WTC11 (cell line): ENCODE measurements at regions not wholly inside any gene's neighbourhood (a gene's known extent, or its start where the extent isn't known, plus 50 kb on each side); places are given as distances from the start of the nearest gene placed in this dataset.

Source experiments
- ATAC-seq: fragments of 200-7000 bp; cut with Tn5 transposase; 2 replicates; pipeline ENCODE4 v1.10.0; 2021; ENCODE audit warnings: mild to moderate bottlenecking, moderate library complexity
- CTCF ChIA-PET: fragments of 300-600 bp; sonication (Branson Sonifier 250); formaldehyde crosslinking; loops from one replicate; lab custom pipeline; 2021; ENCODE audit warnings: antibody characterized with exemption; lab: Charles Lee
- POLR2A ChIA-PET: fragments of 350-600 bp; sonication (Branson Sonifier 250); formaldehyde crosslinking; loops from one replicate; lab custom pipeline; 2021; ENCODE audit warnings: antibody characterized with exemption; lab: Charles Lee
- DNase-seq: peaks from one replicate; pipeline ENCODE4 v3.0.0; 2021; ENCODE audit warnings: low spot score
- H3K27ac Mint-ChIP-seq: 2 replicates; pipeline ENCODE4 v1.8.0; 2021; ENCODE audit warnings: mixed read lengths
- H3K27me3 Mint-ChIP-seq: 2 replicates; pipeline ENCODE4 v1.8.0; 2021; ENCODE audit warnings: low read depth, mild to moderate bottlenecking, moderate library complexity, mixed read lengths
- H3K36me3 Mint-ChIP-seq: 2 replicates; pipeline ENCODE4 v1.8.0; 2021; ENCODE audit warnings: mixed read lengths
- H3K4me1 Mint-ChIP-seq: 2 replicates; pipeline ENCODE4 v1.8.0; 2022; ENCODE audit warnings: mixed read lengths
- H3K4me3 Mint-ChIP-seq: 2 replicates; pipeline ENCODE4 v1.8.0; 2021; ENCODE audit warnings: mild to moderate bottlenecking, moderate library complexity, mixed read lengths
- H3K9me3 Mint-ChIP-seq: 2 replicates; pipeline ENCODE4 v1.8.0; 2021; ENCODE audit warnings: mixed read lengths
- ATF2 ChIP-seq: sonication (generic); formaldehyde crosslinking; IDR thresholded peaks from 2 replicates; pipeline ENCODE4 v1.8.1; 2022; ENCODE audit warnings: low read depth, missing genetic modification reagents, borderline replicate concordance
- CBFB ChIP-seq: sonication (generic); formaldehyde crosslinking; IDR thresholded peaks from 2 replicates; pipeline ENCODE4 v1.8.1; 2022; ENCODE audit warnings: mild to moderate bottlenecking, low read depth, missing genetic modification reagents
- CTCF ChIP-seq: fragments of 200-600 bp; IDR thresholded peaks from 2 replicates; pipeline ENCODE4 v1.8.0; 2022; ENCODE audit warnings: antibody characterized with exemption
- E2F1 ChIP-seq: sonication (generic); formaldehyde crosslinking; IDR thresholded peaks from 2 replicates; pipeline ENCODE4 v1.8.0; 2022; ENCODE audit warnings: mild to moderate bottlenecking, missing genetic modification reagents
- E2F4 ChIP-seq: sonication (generic); formaldehyde crosslinking; IDR thresholded peaks from 2 replicates; pipeline ENCODE4 v1.8.1; 2022; ENCODE audit warnings: low read depth, mild to moderate bottlenecking, moderate library complexity, missing genetic modification reagents, borderline replicate concordance
- E2F5 ChIP-seq: sonication (generic); formaldehyde crosslinking; IDR thresholded peaks from 2 replicates; pipeline ENCODE4 v1.8.1; 2022; ENCODE audit warnings: mild to moderate bottlenecking, moderate library complexity, missing genetic modification reagents
- FOXJ3 ChIP-seq: sonication (generic); formaldehyde crosslinking; IDR thresholded peaks from 2 replicates; pipeline ENCODE4 v1.9.0; 2021; ENCODE audit warnings: missing genetic modification reagents, mild to moderate bottlenecking, borderline replicate concordance
- FOXP4 ChIP-seq: sonication (generic); formaldehyde crosslinking; IDR thresholded peaks from 2 replicates; pipeline ENCODE4 v1.8.0; 2022; ENCODE audit warnings: mild to moderate bottlenecking, missing genetic modification reagents
- GABPB1 ChIP-seq: sonication (generic); formaldehyde crosslinking; IDR thresholded peaks from 2 replicates; pipeline ENCODE4 v1.8.1; 2023; ENCODE audit warnings: mild to moderate bottlenecking, missing genetic modification reagents
- HMGXB4 ChIP-seq: sonication (generic); formaldehyde crosslinking; IDR thresholded peaks from 2 replicates; pipeline ENCODE4 v1.8.1; 2023; ENCODE audit warnings: mild to moderate bottlenecking, moderate library complexity, missing genetic modification reagents
- JAZF1 ChIP-seq: fragments of 250-450 bp; sonication (Bioruptor Pico); IDR thresholded peaks from 2 replicates; pipeline ENCODE4 v1.9.0; 2021; ENCODE audit warnings: moderate library complexity, mild to moderate bottlenecking, inconsistent platforms
- JUN ChIP-seq: sonication (generic); formaldehyde crosslinking; IDR thresholded peaks from 2 replicates; pipeline ENCODE4 v1.8.0; 2023; ENCODE audit warnings: mild to moderate bottlenecking, missing genetic modification reagents
- MYBL2 ChIP-seq: sonication (generic); formaldehyde crosslinking; IDR thresholded peaks from 2 replicates; pipeline ENCODE4 v1.8.1; 2023; ENCODE audit warnings: mild to moderate bottlenecking, moderate library complexity, missing genetic modification reagents
- NFE2L1 ChIP-seq: sonication (generic); formaldehyde crosslinking; IDR thresholded peaks from 2 replicates; pipeline ENCODE4 v1.8.1; 2023; ENCODE audit warnings: missing genetic modification reagents
- NR2C2 ChIP-seq: sonication (generic); formaldehyde crosslinking; IDR thresholded peaks from 2 replicates; pipeline ENCODE4 v1.8.0; 2022; ENCODE audit warnings: mild to moderate bottlenecking, missing genetic modification reagents
- RORB ChIP-seq: fragments of 250-450 bp; sonication (Bioruptor Pico); IDR thresholded peaks from 2 replicates; pipeline ENCODE4 v1.9.0; 2021; ENCODE audit warnings: mild to moderate bottlenecking
- SMAD4 ChIP-seq: sonication (generic); formaldehyde crosslinking; IDR thresholded peaks from 2 replicates; pipeline ENCODE4 v1.8.0; 2022; ENCODE audit warnings: mild to moderate bottlenecking, missing genetic modification reagents
- SP1 ChIP-seq: sonication (generic); formaldehyde crosslinking; conservative IDR thresholded peaks from 2 replicates; pipeline ENCODE4 v1.8.1; 2022; ENCODE audit warnings: missing genetic modification reagents
- TEAD4 ChIP-seq: sonication (generic); formaldehyde crosslinking; IDR thresholded peaks from 2 replicates; pipeline ENCODE4 v1.8.0; 2022; ENCODE audit warnings: mild to moderate bottlenecking, missing genetic modification reagents
- ZNF121 ChIP-seq: sonication (generic); formaldehyde crosslinking; IDR thresholded peaks from 2 replicates; pipeline ENCODE4 v1.8.0; 2023; ENCODE audit warnings: missing genetic modification reagents
- ZNF263 ChIP-seq: sonication (generic); formaldehyde crosslinking; IDR thresholded peaks from 2 replicates; pipeline ENCODE4 v1.8.1; 2022; ENCODE audit warnings: low read depth, mild to moderate bottlenecking, moderate library complexity, missing genetic modification reagents
- ZNF423 ChIP-seq: fragments of 250-450 bp; sonication (Bioruptor Pico); IDR thresholded peaks from 2 replicates; pipeline ENCODE4 v2.1.2; 2022; ENCODE audit warnings: mild to moderate bottlenecking, moderate library complexity

- H3K36me3 Mint-ChIP-seq = peaks cover 63% of the 10 kb centered on the region
- peaks cover 41% of the 10 kb centered on the region for H3K4me1 Mint-ChIP-seq
- no peaks in the 10 kb centered on the region for H3K27me3 Mint-ChIP-seq
- TF ChIP-seq JUN (CRISPR knock-in tag) (no peak), ZNF263 (CRISPR knock-in tag) (no peak), TEAD4 (CRISPR knock-in tag) (no peak), GABPB1 (CRISPR knock-in tag) (no peak), CBFB (CRISPR knock-in tag) (no peak), ZNF423 (CRISPR knock-in tag) (no peak), E2F1 (no peak), CTCF (no peak), SP1 (no peak), FOXP4 (CRISPR knock-in tag) (no peak), SMAD4 (CRISPR knock-in tag) (no peak)
- peak overlapping the region; percentile 68; the same call in 1 of the 2 replicates for H3K27ac Mint-ChIP-seq
- ChIA-PET CTCF (no interaction called here), POLR2A (no interaction called here)
- peak; percentile 88 for ATAC-seq
- no peak overlapping the region for H3K4me3 Mint-ChIP-seq
- DNase-seq = peak; percentile 29
- peaks cover 19% of the 10 kb centered on the region for H3K9me3 Mint-ChIP-seq
These were observed 1055.2 kb upstream of the POT1 start for GRCh38 chr7:125984795-125985194.

GRCh38 chr7:125971656-125972055 lies 1042.0 kb upstream of the POT1 start:
- DNase-seq (no peak), ATAC-seq (no peak)
- no peak overlapping the region for H3K4me3 Mint-ChIP-seq
- TF ChIP-seq ZNF121 (CRISPR knock-in tag) (no peak), E2F4 (CRISPR knock-in tag) (no peak), E2F5 (no peak), NFE2L1 (CRISPR knock-in tag) (no peak), FOXJ3 (CRISPR knock-in tag) (no peak), HMGXB4 (CRISPR knock-in tag) (no peak), E2F1 (no peak), JAZF1 (no peak), SP1 (no peak), NR2C2 (CRISPR knock-in tag) (no peak), MYBL2 (CRISPR knock-in tag) (no peak), FOXP4 (CRISPR knock-in tag) (no peak), RORB (no peak), ATF2 (no peak), ZNF423 (CRISPR knock-in tag) (no peak)

More at GRCh38 chr7:125971656-125972055, 1042.0 kb upstream of the POT1 start:
- POLR2A ChIA-PET = no interaction called here
- peaks cover 8% of the 10 kb centered on the region for H3K4me1 Mint-ChIP-seq
- no peaks in the 10 kb centered on the region for H3K27me3 Mint-ChIP-seq
- CTCF ChIA-PET = no interaction called here
- H3K9me3 Mint-ChIP-seq = peaks cover 4% of the 10 kb centered on the region; the same call in 1 of the 2 replicates
- H3K36me3 Mint-ChIP-seq = peaks cover 64% of the 10 kb centered on the region
- H3K27ac Mint-ChIP-seq = no peak overlapping the region
